ENCODE measurements at regions not wholly inside any gene's neighbourhood (a gene's known extent, or its start where the extent isn't known, plus 50 kb on each side); places are given as distances from the start of the nearest gene placed in this dataset.

GRCh38 chr4:20474119-20474518 lies 222.4 kb downstream of the SLIT2 start:
- H3K27ac ChIP-seq = no peak overlapping the region
- in situ Hi-C loops (cut with HindIII; ENCODE audit: low pct_ligation_motif_present, low sequenced_read_pairs) = no loop called here
- no peaks in the 10 kb centered on the region for H3K36me3 ChIP-seq (replicated peaks)
- no peak overlapping the region for H3K4me3 ChIP-seq (ENCODE audit: low read depth, low read length)
- DNase-seq = peak; percentile 32
- TF ChIP-seq, protein P1, sequence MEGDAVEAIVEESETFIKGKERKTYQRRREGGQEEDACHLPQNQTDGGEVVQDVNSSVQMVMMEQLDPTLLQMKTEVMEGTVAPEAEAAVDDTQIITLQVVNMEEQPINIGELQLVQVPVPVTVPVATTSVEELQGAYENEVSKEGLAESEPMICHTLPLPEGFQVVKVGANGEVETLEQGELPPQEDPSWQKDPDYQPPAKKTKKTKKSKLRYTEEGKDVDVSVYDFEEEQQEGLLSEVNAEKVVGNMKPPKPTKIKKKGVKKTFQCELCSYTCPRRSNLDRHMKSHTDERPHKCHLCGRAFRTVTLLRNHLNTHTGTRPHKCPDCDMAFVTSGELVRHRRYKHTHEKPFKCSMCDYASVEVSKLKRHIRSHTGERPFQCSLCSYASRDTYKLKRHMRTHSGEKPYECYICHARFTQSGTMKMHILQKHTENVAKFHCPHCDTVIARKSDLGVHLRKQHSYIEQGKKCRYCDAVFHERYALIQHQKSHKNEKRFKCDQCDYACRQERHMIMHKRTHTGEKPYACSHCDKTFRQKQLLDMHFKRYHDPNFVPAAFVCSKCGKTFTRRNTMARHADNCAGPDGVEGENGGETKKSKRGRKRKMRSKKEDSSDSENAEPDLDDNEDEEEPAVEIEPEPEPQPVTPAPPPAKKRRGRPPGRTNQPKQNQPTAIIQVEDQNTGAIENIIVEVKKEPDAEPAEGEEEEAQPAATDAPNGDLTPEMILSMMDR (IDR thresholded peaks at IDR 0.05; ENCODE audit: low read depth, low read length, missing control alignments) = no peak
- no peaks in the 10 kb centered on the region for H3K27me3 ChIP-seq (replicated peaks)

DNA sequence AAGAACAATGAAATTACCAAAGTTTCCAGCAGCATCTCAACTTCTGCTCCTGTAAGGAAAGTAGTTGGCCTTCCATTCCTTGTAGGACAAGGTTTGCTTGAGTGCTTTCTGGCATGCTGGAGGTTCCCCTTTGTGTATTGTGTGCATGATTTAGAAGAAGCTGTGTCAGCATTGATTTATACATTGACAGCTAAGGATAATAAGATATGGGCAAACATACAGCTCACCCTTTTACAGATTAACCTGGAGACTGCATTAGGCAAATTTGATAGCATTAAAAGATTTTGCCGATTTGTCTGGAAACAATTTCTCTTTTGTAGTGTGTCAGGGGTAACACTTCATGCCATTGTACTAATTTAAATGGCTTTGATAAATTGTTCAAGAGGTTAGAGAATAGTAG lies 221.8 kb upstream of the PACRGL start:
- H3K36me3 ChIP-seq (replicated peaks) = no peaks in the 10 kb centered on the region
- no peak overlapping the region for H3K27ac ChIP-seq
- in situ Hi-C loops (cut with HindIII; ENCODE audit: low pct_ligation_motif_present, low sequenced_read_pairs) = no loop called here

GRCh38 chr4:20480165-20480947 lies 219.9 kb upstream of the PACRGL start:
- no peaks in the 10 kb centered on the region for H3K36me3 ChIP-seq (replicated peaks)
- no peak overlapping the region for H3K27ac ChIP-seq
- H3K4me3 ChIP-seq (ENCODE audit: low read depth, low read length) = no peak overlapping the region
- H3K27me3 ChIP-seq (replicated peaks) = no peaks in the 10 kb centered on the region
- TF ChIP-seq, protein P1 (IDR thresholded peaks at IDR 0.05; ENCODE audit: low read depth, low read length, missing control alignments) = no peak
- in situ Hi-C loops (cut with HindIII; ENCODE audit: low pct_ligation_motif_present, low sequenced_read_pairs) = no loop called here
- DNase-seq = no peak

More for the DNA sequence above, 221.8 kb upstream of the PACRGL start:
- TF ChIP-seq, protein P1 (IDR thresholded peaks at IDR 0.05; ENCODE audit: low read depth, low read length, missing control alignments) = no peak
- Histone ChIP-seq H3K27me3 (replicated peaks) (no peaks in the 10 kb centered on the region), H3K4me3 (ENCODE audit: low read depth, low read length) (no peak overlapping the region)
- DNase-seq = no peak

DNA sequence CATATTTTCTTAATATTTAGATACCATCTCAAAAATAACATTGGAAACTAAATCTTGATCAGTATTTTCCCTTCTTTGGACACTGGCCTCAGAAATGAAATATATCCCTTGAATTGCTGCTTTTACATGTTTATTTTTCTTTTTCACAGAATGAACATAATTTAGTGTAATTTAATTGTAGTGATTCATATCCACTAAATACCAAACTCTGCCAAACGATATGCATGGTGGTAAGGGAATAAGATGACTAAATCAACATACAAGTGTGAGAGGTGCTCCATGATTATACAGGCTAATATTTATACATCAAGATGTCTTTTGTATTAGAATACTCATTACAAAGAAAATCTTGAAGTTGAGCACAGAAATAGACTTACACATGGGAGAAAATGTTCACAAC lies 216.8 kb upstream of the PACRGL start:
- H3K4me3 ChIP-seq (ENCODE audit: low read depth, low read length) = no peak overlapping the region
- no peaks in the 10 kb centered on the region for H3K36me3 ChIP-seq (replicated peaks)
- in situ Hi-C loops (cut with HindIII; ENCODE audit: low pct_ligation_motif_present, low sequenced_read_pairs) = no loop called here
- no peaks in the 10 kb centered on the region for H3K27me3 ChIP-seq (replicated peaks)
- H3K27ac ChIP-seq = no peak overlapping the region
- TF ChIP-seq, protein P1 (IDR thresholded peaks at IDR 0.05; ENCODE audit: low read depth, low read length, missing control alignments) = no peak
- no peak for DNase-seq

- no peak overlapping the region for H3K27ac ChIP-seq
- DNase-seq = no peak
- TF ChIP-seq, protein P1 (IDR thresholded peaks at IDR 0.05; ENCODE audit: low read depth, low read length, missing control alignments) = no peak
- H3K4me3 ChIP-seq (ENCODE audit: low read depth, low read length) = no peak overlapping the region
- no peaks in the 10 kb centered on the region for H3K36me3 ChIP-seq (replicated peaks)
- in situ Hi-C loops (cut with HindIII; ENCODE audit: low pct_ligation_motif_present, low sequenced_read_pairs) = no loop called here
- no peaks in the 10 kb centered on the region for H3K27me3 ChIP-seq (replicated peaks)
These were observed 213.8 kb upstream of the PACRGL start for GRCh38 chr4:20486433-20486832.

GRCh38 chr4:20487446-20487845 lies 212.8 kb upstream of the PACRGL start:
- Histone ChIP-seq H3K4me3 (ENCODE audit: low read depth, low read length) (no peak overlapping the region), H3K27ac (no peak overlapping the region), H3K27me3 (replicated peaks) (no peaks in the 10 kb centered on the region), H3K36me3 (replicated peaks) (no peaks in the 10 kb centered on the region)
- DNase-seq = no peak
- in situ Hi-C loops (cut with HindIII; ENCODE audit: low pct_ligation_motif_present, low sequenced_read_pairs) = no loop called here
- TF ChIP-seq, protein P1 (IDR thresholded peaks at IDR 0.05; ENCODE audit: low read depth, low read length, missing control alignments) = no peak

Data from brain microvascular endothelial cell (primary cell).